GM19468 (cell line): ENCODE measurements at regions not wholly inside any gene's neighbourhood (a gene's known extent, or its start where the extent isn't known, plus 50 kb on each side); places are given as distances from the start of the nearest gene placed in this dataset.
A peak's percentile ranks its signal among the peaks of the same experiment; 100 is the strongest.

Source experiments
- ATAC-seq: cut with Tn5 transposase; IDR thresholded peaks from one replicate; pipeline ENCODE4 v1.9.1; 2021; ENCODE audit warnings: mild to moderate bottlenecking, moderate library complexity, moderate number of reproducible peaks; ENCODE audit not compliant: unreplicated experiment; ENCODE audit errors: extremely low read depth

DNA sequence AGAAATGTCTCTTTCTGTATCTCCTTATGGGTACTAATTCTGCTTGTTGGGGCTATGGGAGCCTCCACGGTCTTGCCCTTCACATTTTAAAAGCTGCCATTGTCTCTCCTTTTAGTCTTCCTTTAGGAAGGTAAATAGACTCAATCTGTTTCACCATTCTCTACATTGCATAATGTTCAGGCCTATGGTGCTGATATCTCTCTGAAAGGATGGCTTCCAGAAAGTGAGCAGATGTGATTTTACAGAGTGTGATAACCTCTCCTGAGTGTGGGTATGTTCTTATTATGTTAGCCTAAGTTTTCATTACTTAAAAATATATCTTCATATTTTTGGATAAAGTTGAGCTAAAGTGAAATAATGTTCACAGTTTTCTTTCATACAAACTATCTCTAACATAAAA lies 254.0 kb upstream of the PITX2 start:
- ATAC-seq: no peak

DNA sequence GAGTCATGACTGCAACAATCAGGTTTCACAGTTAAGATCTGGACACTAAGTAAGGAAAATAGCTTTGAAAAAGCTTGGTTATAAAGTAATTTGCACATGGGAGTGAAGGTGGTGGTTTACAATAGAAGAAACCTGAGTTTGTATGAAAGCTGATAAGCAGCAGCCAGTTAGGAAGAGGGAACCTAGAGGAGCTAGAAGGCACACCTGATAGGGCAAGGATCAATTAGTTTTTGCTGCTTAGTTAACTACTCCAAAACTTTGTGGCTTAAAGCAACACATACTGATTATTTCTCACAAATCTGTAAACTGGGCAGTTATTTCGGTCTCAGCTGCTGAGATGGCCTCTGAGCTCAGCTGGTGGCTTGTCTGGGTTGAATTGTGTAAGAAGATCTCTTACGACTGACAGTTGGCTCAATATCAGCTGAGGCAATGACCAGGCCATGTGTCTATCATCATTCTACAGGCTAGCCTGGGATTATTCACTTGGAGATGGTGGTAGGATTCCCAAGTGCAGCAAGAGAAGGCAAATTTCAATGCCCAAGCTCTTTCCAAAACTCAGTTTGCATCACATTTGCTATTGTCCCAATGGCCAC lies 255.0 kb upstream of the PITX2 start:
- no peak for ATAC-seq

DNA sequence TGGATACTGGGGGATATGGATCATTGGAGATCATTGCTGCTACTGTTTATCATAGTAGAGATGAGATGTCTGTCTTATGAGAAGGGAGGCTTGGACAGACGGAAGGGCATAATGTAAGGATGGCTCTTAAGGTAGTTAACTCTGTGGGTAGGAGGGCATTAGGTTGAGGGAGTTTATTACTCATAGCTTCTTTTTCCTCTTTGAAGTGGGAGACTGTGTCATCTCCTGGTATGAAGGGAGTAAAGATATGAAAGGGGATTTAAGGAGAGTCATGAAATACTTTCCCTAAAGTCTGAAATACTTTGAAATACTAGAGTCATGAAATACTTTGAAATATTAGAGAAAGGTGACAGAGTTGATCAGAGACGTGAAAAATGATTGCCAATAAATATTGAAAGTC lies 255.5 kb upstream of the PITX2 start:
- ATAC-seq: no peak

DNA sequence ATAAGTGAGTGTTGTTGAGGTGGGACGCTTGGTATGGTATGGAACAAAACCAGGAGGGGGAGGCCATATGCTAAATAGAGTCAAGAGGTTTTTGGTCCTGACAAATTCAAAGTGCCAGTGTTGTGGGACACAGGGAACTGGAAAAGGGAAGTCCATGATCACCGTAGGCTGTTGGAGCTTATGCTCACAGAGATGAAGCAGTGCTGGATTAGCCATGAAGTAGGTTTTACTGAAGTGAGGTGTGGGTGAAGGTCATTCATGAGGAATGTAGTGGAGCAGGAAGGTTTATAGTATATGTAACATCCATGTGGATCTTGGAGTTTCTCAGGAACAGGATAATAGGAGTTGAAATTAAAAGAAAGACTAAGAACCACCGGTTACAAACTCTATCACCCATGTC lies 256.1 kb upstream of the PITX2 start:
- ATAC-seq: no peak

DNA sequence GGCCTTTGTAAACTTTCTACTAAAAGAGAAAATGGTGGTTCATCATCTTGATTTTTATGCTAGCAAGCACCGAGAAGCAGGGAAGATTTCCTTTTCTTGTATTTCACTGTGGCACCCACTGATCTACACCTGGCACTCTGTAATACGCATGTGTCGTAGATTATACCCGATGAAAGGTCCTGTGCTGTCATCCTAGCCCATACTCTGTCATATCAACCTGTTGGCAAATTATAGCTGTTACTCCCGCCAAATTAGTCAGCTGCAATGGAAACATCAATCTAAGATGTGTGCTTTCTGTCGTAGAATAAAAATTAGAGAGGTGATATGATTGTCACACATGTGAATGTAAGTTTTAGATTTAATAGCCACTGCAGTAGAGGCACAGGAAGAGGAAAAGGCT lies 263.4 kb upstream of the PITX2 start:
- no peak for ATAC-seq

DNA sequence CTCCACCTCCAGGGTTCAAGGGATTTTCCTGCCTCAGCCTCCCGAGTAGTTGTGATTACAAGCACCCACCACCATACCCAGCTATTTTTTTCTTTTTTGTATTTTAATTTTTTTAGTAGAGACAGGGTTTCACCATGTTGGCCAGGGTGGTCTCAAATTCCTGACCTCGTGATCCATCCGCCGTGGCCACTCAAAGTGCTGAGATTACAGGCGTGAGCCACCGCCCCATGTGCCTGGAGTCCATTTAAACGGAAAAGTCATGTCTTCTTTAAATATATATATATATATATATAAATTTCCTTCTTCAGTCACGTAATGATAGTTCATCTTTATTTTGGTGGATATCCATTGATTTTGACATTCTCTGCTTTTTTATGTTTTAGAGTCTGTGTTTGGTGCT lies 264.0 kb upstream of the PITX2 start:
- no peak for ATAC-seq

DNA sequence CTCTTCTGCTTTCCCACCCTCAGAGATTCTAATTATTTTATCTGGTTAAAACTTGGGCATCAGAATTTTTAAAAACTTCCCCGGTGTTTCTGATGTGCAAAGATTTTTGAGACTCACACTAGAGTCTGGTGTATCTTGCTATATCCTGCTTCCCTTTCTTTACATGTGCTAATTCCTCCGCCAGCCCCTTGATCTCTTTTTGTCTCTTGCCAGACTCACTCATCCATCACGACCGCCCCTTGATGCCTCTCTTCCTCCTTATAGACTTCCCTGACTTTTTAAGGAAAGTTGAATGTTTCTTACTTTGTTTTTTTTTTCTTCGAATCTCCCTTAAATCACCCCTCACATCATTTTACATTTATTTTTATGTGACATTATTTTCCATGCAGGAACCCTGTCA lies 274.9 kb upstream of the PITX2 start:
- ATAC-seq: no peak

DNA sequence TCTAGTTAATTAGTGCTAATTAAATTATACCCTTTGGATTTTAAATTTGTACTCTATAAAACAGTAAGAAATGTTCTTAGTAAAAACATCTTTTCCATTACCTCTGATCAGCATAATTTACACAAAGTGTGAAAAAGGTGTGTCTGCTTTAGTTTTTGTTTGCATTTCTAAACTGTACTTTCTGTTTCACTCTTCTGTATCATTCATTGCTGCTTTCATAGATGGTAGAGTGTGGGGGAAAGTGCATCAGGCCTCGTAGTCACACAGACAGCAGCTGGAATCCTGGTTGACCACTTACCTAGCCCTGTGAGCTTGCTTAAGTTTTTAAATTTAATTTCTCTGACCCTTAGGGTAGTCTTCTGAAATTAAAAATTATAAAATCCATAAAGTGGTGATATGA lies 275.4 kb upstream of the PITX2 start:
- peak; percentile 71 for ATAC-seq

DNA sequence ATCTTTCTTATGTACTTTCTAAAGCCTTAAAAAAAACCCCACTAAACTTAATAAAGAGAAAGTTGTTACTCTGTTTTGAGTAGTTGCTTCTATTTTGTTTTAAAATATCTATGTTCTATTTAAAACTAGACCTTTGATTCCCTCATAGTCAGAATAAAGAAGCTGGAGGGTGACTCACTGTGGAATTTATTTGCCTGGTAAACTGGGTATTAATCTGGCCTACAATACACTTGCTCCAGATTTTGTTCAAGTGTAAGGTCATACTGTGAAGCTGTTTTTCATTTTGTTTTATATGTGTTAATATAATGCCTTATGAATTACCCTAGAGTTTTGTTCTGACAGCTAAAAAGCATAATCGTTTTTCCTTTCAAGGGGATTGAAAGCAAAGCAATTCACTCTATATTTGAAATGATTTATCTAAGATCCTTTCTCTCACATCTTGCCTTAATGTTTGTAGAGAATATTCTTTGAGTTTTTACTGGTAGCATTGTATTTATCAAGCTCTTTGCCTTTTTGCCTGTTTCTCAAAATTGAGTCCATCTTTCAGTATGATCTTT lies 277.4 kb upstream of the PITX2 start:
- no peak for ATAC-seq

DNA sequence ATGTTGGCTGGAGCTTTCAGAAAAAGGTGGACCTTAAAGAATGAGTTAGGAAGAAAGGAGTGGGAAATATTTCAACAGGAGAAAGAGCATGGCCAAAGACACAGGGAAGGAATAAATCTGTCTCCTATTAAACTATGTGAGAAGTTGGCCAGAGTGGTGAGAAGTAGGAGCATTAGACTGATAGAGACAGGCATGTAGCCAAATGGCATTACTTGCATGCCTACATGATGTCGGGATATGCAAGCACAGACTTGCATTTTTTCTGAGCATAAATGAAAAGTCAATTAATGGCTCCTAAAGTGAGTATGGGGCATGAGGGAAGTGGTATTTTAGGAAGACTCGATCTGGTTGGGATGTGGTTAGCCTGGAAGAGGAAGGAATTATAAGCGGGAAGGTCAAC lies 279.6 kb upstream of the PITX2 start:
- no peak for ATAC-seq

DNA sequence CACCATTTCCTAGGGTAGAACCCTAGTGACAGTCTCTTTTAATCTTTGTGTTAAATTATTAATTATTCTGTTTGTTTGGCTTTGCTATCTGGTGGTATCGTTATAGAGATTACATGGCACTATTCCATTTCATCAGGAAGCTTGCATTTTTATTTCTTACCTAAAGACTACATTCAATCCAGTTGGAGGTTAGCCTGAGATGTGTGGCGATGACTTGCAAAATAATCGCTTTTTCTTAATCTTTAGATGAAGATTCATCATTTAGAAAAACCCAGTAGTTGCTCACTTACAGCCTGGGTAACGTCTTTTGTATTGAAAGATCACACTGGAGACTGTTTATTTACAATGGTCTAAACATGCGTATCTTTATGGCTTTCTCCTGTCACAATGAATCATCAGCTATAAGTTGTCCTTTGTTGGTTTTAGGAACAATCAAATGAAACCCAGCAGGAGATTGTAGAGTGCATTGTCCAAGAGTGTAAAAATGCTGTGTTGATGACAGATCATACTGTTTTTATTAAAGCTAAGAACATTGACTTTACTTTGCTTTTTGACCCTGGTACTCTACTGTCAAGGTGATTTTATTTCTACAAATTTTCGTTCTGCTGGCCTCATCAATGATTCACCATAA lies 281.7 kb upstream of the PITX2 start:
- no peak for ATAC-seq

DNA sequence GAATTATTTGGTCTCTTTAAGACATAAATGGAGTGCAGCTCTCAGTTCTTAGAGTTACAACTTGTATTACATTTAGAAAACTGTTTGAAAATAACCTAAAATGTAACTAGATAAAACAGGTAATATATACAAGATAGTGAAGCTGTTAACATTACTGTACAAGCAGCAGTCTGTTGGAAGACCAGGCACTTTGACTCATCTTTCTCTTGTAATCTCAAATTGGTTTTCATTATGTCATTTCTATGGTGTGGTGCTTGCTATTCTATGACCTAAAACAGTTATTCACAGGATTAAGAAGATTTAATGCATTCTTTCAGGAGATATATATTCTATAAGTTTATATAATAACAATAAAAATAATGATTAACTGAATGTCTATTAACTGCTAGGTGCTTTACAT lies 282.5 kb upstream of the PITX2 start:
- ATAC-seq: no peak

DNA sequence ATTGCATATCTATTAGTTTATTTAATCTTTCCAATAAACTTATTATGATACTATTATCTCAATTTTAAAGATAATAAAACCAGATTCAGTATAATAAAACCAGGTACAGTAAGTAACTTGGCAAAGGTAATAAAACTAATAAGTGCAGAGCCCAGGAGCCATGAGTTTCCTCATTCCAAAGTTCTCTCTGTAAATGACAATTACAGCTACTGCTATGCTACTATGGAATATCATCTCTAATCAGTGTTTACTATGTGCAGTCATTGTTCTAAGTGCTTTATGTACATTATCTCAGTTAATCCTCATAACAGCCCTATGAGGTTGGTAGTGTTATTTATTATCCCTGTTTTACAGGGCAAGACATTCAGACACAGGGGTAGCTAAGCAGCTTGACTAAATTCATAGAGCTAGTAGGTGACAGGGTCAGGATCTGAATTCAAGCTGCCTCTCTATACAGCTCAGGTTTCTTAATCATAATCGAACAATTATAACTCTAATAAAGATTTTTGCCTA lies 285.0 kb upstream of the PITX2 start:
- no peak for ATAC-seq

DNA sequence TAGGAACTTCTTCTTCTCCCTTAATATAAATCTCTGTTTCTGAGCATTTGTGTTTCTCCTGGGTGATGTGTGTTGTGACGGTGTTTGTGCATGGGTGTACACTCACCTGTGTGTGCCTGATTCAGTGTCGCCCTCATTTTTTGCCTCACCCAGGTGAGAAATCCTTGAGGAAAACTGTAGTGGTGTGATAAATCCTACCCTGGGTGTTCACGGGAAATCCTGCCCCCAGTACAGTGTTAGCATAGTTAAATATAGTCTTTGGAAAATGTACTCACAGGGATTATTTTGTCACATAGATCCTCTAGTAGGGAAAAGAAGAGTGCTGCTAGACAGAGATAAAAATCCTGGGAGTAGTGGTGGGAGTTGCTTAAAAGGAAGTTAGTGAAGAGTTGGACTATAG lies 291.9 kb upstream of the PITX2 start:
- ATAC-seq: no peak

DNA sequence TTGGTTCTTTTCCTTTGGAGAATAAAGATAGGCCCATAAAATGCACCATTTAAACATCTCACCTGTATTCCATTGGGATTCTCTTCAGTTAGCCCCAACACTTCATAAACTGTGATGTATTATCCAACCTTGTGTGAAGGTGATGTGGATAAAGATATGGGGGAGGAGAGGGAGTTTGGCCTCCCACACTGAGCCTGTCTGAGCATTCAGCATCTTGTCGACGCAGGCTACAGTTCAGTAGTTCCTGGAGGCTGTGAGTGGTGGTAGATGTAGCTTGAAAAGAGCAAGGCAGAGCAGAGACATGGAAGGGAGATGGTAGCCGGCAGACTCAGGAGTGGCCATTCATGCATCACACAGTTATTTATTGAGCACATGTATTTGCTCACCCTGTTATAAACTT lies 292.4 kb upstream of the PITX2 start:
- ATAC-seq: no peak

DNA sequence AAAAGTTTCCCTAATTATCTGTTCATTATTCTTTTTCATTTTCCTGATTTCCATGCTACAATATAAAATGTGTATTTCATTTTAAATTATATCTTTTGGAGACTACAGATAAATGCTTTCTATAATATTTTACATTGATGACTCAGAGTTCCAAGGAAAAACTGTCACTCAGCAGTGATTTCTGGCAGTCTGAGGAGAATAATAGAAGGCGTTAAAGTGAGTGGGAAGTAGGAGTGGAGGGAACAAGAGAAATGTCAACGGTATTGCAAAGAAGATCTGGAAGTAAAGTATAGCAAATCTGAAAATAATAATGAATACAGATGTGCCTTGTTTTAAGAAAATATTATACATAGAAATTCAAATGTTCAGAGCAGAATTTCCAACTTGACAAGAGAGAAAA lies 293.6 kb upstream of the PITX2 start:
- ATAC-seq: no peak

DNA sequence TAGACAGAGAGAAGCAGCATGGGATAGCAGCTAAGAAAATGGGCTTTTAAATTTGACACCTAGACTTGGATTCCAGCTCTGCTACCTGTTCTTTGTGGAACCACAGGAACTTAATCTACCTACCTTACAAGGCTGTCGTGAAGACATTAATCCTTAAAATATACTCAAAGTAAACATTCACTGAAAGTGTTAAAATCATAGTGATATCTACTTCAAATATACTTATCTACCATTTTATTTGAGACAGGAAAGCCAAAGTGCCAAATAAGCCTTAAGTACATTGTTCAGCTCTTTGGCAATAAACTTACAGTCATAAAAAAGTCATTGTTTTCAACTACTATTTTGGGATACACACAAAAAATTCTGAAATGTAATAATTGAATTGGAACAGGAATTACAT lies 295.0 kb upstream of the PITX2 start:
- no peak for ATAC-seq

DNA sequence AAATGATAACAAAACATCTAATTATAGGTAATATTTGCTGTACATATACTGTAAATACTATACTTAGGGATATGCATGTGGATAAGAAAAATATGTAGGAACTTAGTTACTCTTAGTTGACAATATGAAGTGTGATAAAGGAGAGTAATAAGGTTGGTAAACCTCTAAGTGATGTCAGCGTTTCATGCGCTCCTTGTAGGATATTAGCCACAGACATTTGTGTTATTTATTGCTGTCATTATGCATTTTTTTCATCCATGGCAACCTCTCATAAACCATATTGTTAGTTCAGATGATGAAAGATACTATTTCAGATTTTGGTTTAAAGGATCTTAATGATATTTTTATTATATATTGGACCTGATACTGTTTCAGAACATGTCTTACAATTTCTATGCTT lies 298.1 kb upstream of the PITX2 start:
- no peak for ATAC-seq

DNA sequence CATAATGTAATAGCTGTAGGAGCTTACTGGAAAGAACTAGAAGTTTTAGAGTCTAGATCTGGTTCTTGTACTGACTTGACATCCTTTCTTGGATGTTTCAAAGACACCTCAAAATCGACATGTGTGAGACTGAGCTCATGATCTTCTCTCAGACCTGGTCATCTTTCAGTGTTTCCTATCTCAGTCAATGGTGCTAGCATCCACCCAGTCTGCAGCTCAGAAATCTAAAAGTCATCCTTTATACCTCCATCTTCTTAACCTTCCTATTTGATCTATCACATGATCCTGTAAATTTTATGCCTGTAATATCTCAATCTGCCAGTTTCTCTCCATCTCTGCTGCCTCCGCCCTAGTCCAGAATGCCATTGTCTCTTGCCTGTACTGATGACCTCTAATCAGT lies 301.9 kb upstream of the PITX2 start:
- ATAC-seq: no peak

DNA sequence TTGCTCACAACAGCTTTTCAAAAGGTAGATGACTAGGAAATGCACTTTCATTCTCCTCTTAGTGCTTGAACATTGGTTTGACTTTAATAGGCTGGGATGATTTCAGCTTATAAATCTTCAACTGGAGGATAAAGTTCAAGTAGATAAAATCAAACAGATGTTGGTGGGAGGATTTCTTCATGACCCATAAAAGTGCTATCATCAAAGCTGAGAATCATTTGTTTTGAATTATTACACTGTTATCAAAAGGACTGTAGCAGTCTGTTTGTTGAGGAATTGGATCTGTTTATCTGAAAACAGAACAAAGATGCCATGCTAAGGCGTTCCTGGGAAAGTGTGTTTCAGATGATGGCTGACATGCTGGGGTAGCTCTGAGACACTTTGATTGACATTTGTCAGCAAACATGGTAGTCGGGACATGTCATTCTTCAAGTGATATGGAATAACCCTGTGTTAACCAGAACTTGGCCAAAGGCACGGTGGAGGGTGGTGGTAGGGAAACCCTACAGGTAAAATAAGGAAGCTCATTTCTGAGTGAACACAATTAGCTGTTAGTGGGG lies 304.0 kb upstream of the PITX2 start:
- no peak for ATAC-seq

DNA sequence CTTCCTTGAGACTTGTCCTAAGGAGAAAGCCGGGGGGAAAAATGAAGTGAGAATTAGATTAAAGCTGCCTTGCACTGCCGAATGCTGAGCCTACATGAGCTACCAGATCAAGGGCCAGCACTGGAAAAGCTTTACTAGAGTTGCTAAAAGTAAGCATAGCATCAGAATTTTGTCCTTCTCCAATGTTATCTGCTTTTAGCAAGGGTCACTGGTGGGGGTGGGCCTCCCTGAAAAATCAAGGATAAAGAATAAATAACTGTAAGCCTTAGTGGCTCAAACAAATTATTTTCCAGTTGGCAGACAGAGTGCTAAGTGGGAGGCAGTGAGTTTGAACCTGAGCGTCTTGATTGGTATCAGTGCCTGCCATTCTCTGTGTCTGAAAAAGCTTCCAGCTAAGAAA lies 310.5 kb upstream of the PITX2 start:
- ATAC-seq: no peak

DNA sequence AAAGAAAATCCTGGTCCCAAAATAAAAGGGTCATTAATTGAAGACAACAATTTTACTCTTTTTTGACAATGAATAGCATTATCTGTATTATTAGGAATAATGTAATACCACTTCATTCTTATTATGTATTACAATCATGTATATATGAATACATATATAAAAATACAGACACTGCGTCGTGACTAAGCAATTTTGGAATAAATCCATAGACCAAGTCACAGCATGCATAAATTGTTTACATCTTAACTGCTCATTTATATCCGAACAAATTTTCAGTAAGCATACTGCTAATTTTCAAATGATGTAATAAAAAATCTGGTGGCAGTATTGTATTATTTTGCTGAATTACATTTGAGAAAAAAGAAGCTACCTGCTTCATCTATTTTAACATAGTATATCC lies 321.6 kb upstream of the PITX2 start:
- ATAC-seq: no peak
